Activated CD4-positive, CD25-positive, alpha-beta regulatory T cell treated with anti-CD3 and anti-CD28 coated beads, Interleukin-2, amount 50 U/mL, for 16 hours (primary cell): ENCODE measurements at regions not wholly inside any gene's neighbourhood (a gene's known extent, or its start where the extent isn't known, plus 50 kb on each side); places are given as distances from the start of the nearest gene placed in this dataset.

ENCODE experiments used
- DNase-seq: peaks from one replicate; pipeline ENCODE4 v3.0.0-alpha.2; 2020; ENCODE audit warnings: low read depth, low spot score

DNA sequence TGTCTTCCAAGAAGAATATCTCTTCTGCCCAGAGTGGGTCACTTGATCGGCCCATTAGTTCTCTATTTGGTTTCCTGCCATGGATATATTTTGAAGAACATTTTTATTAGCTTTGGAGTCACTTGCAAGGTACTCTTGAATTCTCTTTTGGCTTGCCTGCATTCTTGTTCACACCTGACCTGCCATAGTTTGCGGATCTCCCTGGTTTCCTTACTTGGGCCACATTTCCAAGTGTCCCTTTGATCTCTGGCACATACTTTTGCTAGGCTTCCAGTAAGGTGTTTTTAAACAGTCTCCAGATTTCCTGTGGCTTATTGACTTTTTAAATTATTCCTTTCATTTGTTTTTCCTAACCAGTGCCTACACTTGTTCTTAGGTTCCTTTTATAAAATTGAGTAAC, 488.5 kb upstream of the MDFIC2 start:
- DNase-seq, result no peak

GRCh38 chr3:70789878-70790277, 477.4 kb upstream of the MDFIC2 start:
- no peak for DNase-seq

DNA sequence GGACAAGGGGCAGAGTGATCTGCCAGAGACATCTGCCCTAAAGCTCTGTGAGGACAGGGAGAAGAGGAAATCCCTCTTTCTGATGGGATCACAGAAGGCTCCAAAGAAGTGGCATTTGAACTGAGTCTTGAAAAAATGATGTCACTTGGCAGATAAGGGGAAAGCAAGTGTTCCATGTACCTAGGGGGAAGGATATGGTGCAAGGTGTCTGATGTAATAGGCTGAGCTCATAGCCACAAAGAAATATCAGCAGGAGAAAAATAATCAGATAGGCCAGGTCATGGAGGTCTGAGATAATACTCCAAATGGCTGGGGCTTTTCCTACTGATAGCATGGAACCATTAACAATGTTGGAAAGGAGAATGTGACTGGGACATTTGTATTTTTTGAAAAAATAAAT, 468.4 kb upstream of the MDFIC2 start:
- DNase-seq, result no peak

GRCh38 chr3:70779296-70779695, 466.9 kb upstream of the MDFIC2 start:
- DNase-seq, result no peak

DNA sequence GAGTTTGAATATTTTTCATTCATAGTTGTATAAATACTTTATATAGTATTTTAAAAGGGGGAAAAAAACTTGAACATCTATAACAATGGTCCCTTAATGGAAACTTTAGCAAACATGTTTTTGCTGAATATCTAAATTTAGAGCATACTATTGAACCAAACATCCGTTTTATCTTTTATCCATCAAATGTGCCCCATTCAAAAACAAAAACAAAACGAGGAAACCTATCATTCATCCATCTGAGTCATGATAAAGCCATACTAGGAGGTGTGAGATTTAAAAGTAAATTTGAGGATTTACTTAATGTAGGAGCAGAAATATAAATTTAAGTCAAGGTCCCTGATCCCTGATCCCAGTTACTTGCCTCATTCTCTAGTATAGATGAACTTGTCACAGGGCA, 463.6 kb upstream of the MDFIC2 start:
- no peak for DNase-seq

DNA sequence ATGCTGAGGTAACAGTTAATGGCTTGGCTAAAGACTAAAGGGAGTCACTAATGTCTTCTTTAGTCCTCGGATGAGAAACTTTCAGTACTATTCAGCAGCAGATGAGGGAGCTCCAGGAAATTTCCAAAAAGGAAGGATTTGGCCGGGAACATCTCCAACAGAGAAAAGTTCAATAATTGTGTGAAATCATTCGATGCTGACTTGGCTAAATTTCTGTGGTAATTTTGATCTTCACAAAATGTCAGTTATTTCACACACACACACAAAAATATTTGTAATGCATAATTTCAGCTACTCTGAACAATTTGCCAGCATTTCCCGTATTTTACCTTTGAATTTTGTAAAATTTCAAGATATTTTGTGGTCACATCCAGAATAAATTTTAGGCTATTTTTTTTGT, 462.8 kb upstream of the MDFIC2 start:
- DNase-seq, result no peak

GRCh38 chr3:70774641-70775040, 462.2 kb upstream of the MDFIC2 start:
- no peak for DNase-seq

- no peak for DNase-seq
Measured at GRCh38 chr3:70771426-70772147, 459.1 kb upstream of the MDFIC2 start.

GRCh38 chr3:70770650-70771049, 458.2 kb upstream of the MDFIC2 start:
- DNase-seq, result no peak

DNA sequence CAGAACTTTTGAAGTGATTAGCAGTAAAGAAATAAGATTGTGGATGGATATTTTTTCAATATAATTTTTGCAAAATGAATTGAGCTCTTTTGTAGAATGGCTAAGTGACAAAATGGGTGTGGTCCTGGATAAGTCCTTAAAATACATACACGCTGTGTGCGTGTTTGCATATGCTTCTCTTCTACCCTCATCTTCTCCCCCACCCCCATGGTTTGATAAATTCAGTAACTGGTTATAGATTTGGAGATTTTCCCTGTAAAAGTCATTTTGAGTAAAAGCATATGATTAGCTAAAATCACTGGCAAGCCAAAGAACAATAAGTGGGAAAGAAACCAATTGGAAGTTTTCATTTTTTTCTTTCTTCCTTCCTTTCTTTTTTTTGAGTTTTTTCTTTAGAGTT, 453.9 kb upstream of the MDFIC2 start:
- DNase-seq, result no peak

DNA sequence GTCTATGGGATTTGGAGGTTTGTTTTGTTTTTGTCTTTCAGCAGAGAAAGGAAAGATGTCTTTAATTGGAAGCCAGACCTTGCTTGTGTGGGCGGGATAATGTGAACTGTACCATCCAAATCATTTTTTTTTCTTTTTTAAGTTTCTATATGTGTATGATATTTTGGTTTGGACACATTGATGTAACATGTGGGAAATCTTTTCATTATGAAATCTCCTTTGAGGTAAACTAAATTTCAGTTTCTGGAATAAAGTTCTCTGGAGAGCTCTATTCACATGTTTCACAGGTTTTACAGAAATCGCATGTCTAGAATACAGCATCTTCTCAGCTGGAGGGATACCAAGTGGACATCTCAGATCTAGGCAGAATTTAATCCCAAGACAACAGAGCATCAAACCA, 451.5 kb upstream of the MDFIC2 start:
- DNase-seq, result no peak

DNA sequence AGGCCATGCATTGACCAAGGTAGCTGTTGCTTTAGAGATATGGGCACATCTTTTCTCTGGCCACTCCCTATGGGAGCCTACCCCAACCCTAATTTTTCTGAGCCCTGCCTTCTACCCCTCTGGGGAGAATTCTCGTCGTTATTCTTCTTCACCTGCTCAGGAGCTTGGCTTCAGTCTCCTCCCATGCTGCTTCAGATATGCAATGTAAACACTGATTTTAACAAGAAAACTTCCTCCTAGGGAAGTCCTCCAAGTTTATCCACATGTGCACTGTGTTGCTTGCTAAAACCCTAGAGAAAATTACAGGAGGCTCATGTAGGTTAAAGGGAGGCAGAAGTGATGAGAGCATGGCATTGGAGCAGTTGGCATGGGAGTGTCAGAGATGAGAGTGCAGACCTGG, 445.2 kb upstream of the MDFIC2 start:
- DNase-seq, result no peak

GRCh38 chr3:70755526-70755925, 443.1 kb upstream of the MDFIC2 start:
- DNase-seq, result no peak

- DNase-seq, result no peak
Measured at GRCh38 chr3:70754314-70754713, 441.9 kb upstream of the MDFIC2 start.

- no peak for DNase-seq
Measured at GRCh38 chr3:70753572-70753971, 441.1 kb upstream of the MDFIC2 start.

DNA sequence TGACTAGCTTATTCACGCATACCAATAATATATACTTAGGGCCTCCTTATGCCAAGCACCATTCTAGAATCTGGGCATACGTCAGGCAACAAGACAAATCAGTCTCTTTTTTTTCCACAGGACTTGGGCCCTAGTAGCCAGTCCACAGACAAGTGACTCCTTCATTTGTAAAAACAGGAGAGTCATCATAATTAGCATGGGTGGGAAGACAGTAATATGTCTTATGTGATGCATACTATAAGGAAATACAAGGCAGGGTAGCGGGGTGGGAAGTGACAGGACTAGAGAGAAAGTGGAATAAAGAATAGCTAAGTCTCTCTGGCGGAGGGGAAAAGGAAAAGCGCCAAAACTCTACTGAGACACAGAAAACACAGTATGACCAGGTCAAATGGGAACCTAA, 439.6 kb upstream of the MDFIC2 start:
- DNase-seq, result no peak

- DNase-seq, result no peak
Measured at GRCh38 chr3:70749122-70749521, 436.7 kb upstream of the MDFIC2 start.

DNA sequence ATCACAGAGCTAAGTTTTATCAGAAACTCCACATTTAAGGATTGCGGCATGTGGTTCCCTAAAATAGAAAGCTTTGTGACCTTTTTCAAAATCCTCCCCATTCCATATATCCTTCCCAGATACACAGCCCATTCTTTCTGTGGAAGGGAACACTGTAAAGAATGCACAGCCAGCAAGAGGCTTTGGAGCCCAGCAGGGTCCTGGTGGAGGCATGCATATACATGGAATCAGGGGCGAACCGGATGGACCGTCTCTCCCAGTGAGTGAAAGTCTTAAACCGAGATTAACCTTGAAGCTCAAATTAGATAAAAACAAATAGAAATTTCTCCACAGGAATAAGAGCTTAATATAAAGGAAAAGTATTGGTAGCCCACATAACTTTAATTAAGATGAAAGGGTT, 436.2 kb upstream of the MDFIC2 start:
- DNase-seq, result no peak

DNA sequence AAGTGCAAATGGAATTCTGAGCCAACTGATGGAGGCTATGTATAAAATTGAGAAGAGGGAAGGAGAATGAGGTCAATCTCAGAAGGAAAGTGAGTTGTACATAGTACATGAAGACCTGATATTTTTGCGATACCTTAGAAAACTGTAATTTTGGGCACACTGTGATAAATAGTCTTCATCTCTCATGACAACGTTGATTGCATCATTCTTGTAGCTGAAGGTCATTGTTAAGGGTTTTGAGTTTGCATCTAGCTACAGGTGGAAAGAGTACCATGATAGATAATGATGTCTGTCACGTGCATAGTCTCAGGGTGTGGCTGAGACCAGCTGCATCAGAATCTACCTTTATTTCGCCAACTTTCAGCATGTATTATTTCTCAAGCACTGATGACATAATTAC, 435.4 kb upstream of the MDFIC2 start:
- DNase-seq, result no peak

DNA sequence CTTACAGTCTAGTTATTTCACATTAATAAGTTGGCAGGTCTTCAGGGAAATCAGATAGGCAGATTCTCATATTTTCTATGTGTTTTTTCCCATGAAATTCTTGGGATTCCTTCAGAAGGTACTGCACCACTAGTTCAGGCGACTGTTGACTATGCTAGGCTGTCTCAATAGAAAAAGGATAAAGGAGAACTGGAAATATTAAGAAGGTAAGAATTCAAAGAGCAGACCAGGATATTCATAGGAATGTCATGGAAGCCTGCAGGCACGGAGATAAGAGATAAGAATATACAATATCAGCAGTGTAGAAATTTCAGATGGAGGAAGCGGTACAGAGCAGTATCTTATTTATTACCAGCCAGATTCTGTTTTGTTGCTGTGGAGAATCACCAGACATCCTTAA, 432.1 kb upstream of the MDFIC2 start:
- DNase-seq, result no peak

DNA sequence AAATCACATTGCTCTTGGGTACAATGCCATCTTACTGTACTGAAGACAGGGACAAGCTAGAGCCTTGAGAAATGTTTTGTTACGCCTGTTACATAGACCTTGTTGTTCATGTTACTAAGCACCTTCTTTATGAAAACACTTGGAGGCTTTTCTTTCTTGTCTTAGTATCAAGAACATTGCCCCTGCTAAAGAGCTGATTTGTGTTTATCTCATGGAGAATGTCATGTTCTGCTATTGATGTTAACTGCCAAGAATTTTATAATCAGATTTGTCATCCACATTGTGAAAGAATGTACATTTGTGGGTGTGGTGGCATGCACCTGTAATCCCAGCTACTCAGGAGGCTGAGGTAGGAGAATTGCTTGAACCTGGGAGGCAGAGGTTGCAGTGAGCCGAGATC, 431.3 kb upstream of the MDFIC2 start:
- no peak for DNase-seq

GRCh38 chr3:70742081-70742480, 429.6 kb upstream of the MDFIC2 start:
- no peak for DNase-seq

GRCh38 chr3:70740872-70741271, 428.4 kb upstream of the MDFIC2 start:
- DNase-seq, result no peak

GRCh38 chr3:70740071-70740470, 427.6 kb upstream of the MDFIC2 start:
- no peak for DNase-seq
